DMS153 (cell line): ENCODE measurements at regions not wholly inside any gene's neighbourhood (a gene's known extent, or its start where the extent isn't known, plus 50 kb on each side); places are given as distances from the start of the nearest gene placed in this dataset.

ENCODE experiments used
- DNase-seq: peaks from one replicate; lab custom pipeline; 2025; lab: John Stamatoyannopoulos, UW

GRCh38 chr1:209227171-209227570 lies 356.3 kb upstream of the CAMK1G start:
- DNase-seq: no peak

GRCh38 chr1:209227941-209228340 lies 355.6 kb upstream of the CAMK1G start:
- no peak for DNase-seq

- DNase-seq: peak; percentile 18
Observed at GRCh38 chr1:209229494-209230061, 353.9 kb upstream of the CAMK1G start.

GRCh38 chr1:209230314-209230713 lies 353.2 kb upstream of the CAMK1G start:
- no peak for DNase-seq

- no peak for DNase-seq
Observed at GRCh38 chr1:209231476-209232156, 351.9 kb upstream of the CAMK1G start.

GRCh38 chr1:209232197-209232596 lies 351.3 kb upstream of the CAMK1G start:
- no peak for DNase-seq

GRCh38 chr1:209232759-209233158 lies 350.8 kb upstream of the CAMK1G start:
- no peak for DNase-seq

- no peak for DNase-seq
Observed at GRCh38 chr1:209235166-209235565, 348.3 kb upstream of the CAMK1G start.

GRCh38 chr1:209238356-209238755 lies 345.2 kb upstream of the CAMK1G start:
- DNase-seq: no peak

GRCh38 chr1:209240351-209240750 lies 343.2 kb upstream of the CAMK1G start:
- DNase-seq: no peak

- no peak for DNase-seq
Observed at GRCh38 chr1:209241487-209241886, 342.0 kb upstream of the CAMK1G start.

GRCh38 chr1:209248649-209249279 lies 334.8 kb upstream of the CAMK1G start:
- DNase-seq: peak; percentile 79

- no peak for DNase-seq
Observed at GRCh38 chr1:209249280-209249670, 334.2 kb upstream of the CAMK1G start.

GRCh38 chr1:209249785-209250440 lies 333.6 kb upstream of the CAMK1G start:
- DNase-seq: peak; percentile 28

- no peak for DNase-seq
Observed at GRCh38 chr1:209250861-209251636, 332.5 kb upstream of the CAMK1G start.

- no peak for DNase-seq
Observed at GRCh38 chr1:209256766-209257350, 326.7 kb upstream of the CAMK1G start.

- no peak for DNase-seq
Observed at GRCh38 chr1:209257454-209257853, 326.1 kb upstream of the CAMK1G start.

- DNase-seq: no peak
Observed at GRCh38 chr1:209260136-209260535, 323.4 kb upstream of the CAMK1G start.

GRCh38 chr1:209262631-209263030 lies 320.9 kb upstream of the CAMK1G start:
- DNase-seq: no peak

- no peak for DNase-seq
Observed at GRCh38 chr1:209265301-209265700, 318.2 kb upstream of the CAMK1G start.

GRCh38 chr1:209266590-209267205 lies 316.8 kb upstream of the CAMK1G start:
- DNase-seq: no peak
